ENCODE measurements at regions not wholly inside any gene's neighbourhood (a gene's known extent, or its start where the extent isn't known, plus 50 kb on each side); places are given as distances from the start of the nearest gene placed in this dataset.

GRCh38 chr2:49459314-49459993 lies 305.1 kb upstream of the FSHR start:
- TF ChIP-seq CTCF (IDR thresholded peaks at IDR 0.05; ENCODE audit: insufficient read depth, low read length, poor library complexity, severe bottlenecking): no peak
- DNase-seq (ENCODE audit: extremely low read depth, insufficient read length): no peak
- no peaks in the 10 kb centered on the region for H3K27me3 ChIP-seq (replicated peaks; ENCODE audit: control insufficient read depth, insufficient read depth, low read length)
- H3K4me3 ChIP-seq (replicated peaks; ENCODE audit: low read depth, low read length): no peak overlapping the region
- no peaks in the 10 kb centered on the region for H3K36me3 ChIP-seq (ENCODE audit: control insufficient read depth, insufficient read depth, low read length)

GRCh38 chr2:49444005-49444404 lies 289.7 kb upstream of the FSHR start:
- no peaks in the 10 kb centered on the region for H3K36me3 ChIP-seq (ENCODE audit: control insufficient read depth, insufficient read depth, low read length)
- no peak overlapping the region for H3K4me3 ChIP-seq (replicated peaks; ENCODE audit: low read depth, low read length)
- H3K27me3 ChIP-seq (replicated peaks; ENCODE audit: control insufficient read depth, insufficient read depth, low read length): no peaks in the 10 kb centered on the region
- TF ChIP-seq CTCF (IDR thresholded peaks at IDR 0.05; ENCODE audit: insufficient read depth, low read length, poor library complexity, severe bottlenecking): no peak
- DNase-seq (ENCODE audit: extremely low read depth, insufficient read length): no peak

- no peak for DNase-seq (ENCODE audit: extremely low read depth, insufficient read length)
- Histone ChIP-seq H3K36me3 (ENCODE audit: control insufficient read depth, insufficient read depth, low read length) (no peaks in the 10 kb centered on the region), H3K4me3 (replicated peaks; ENCODE audit: low read depth, low read length) (no peak overlapping the region), H3K27me3 (replicated peaks; ENCODE audit: control insufficient read depth, insufficient read depth, low read length) (no peaks in the 10 kb centered on the region)
- no peak for TF ChIP-seq CTCF (IDR thresholded peaks at IDR 0.05; ENCODE audit: insufficient read depth, low read length, poor library complexity, severe bottlenecking)
These were observed 272.7 kb upstream of the FSHR start for GRCh38 chr2:49426996-49427395.

- H3K36me3 ChIP-seq (ENCODE audit: control insufficient read depth, insufficient read depth, low read length): no peaks in the 10 kb centered on the region
- no peak for TF ChIP-seq CTCF (IDR thresholded peaks at IDR 0.05; ENCODE audit: insufficient read depth, low read length, poor library complexity, severe bottlenecking)
These were observed 261.9 kb upstream of the FSHR start for GRCh38 chr2:49416252-49416651.

DNA sequence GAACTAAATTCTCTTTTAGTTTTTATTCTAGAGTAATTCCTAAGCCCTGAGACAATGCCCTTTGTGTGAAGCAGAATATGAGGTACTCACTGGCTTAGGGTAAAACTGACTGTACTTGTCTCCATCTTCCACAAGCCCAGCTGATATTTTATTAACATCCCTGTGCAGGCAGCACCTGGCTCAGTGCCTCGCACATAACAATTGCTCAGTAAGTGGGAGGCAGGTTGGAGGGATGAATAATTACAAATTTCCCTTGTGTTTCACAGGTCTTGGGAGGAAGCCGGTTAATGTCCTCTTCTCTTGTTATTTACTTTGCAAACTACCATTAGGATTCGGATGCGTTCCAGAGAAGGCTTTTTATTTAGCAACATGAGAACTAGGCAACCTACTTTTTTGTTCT lies 249.8 kb upstream of the FSHR start:
- TF ChIP-seq CTCF (IDR thresholded peaks at IDR 0.05; ENCODE audit: insufficient read depth, low read length, poor library complexity, severe bottlenecking): no peak
- Histone ChIP-seq H3K36me3 (ENCODE audit: control insufficient read depth, insufficient read depth, low read length) (no peaks in the 10 kb centered on the region), H3K27me3 (replicated peaks; ENCODE audit: control insufficient read depth, insufficient read depth, low read length) (no peaks in the 10 kb centered on the region), H3K4me3 (replicated peaks; ENCODE audit: low read depth, low read length) (no peak overlapping the region)
- DNase-seq (ENCODE audit: extremely low read depth, insufficient read length): no peak

More at GRCh38 chr2:49416252-49416651, 261.9 kb upstream of the FSHR start:
- no peak for DNase-seq (ENCODE audit: extremely low read depth, insufficient read length)
- no peaks in the 10 kb centered on the region for H3K27me3 ChIP-seq (replicated peaks; ENCODE audit: control insufficient read depth, insufficient read depth, low read length)
- no peak overlapping the region for H3K4me3 ChIP-seq (replicated peaks; ENCODE audit: low read depth, low read length)

DNA sequence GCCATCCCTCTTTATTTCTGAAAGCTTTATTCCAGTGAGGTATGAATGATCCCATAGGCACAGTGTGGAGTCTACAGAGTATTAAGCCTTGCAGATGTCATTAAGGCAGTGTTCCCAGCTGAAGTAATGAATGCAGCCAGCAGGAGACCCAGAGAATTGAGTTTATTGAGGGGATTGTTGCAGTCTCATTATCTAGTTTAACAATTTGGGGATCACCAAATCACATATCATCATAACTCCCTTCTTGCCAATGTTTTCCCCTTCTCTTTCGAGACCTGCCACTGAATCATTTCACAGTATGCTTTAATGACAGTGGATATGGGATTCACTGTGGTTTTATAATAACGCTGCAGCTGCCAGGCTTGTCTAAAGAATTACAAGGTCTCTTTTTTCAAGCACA lies 249.3 kb upstream of the FSHR start:
- TF ChIP-seq CTCF (IDR thresholded peaks at IDR 0.05; ENCODE audit: insufficient read depth, low read length, poor library complexity, severe bottlenecking): no peak
- Histone ChIP-seq H3K27me3 (replicated peaks; ENCODE audit: control insufficient read depth, insufficient read depth, low read length) (no peaks in the 10 kb centered on the region), H3K36me3 (ENCODE audit: control insufficient read depth, insufficient read depth, low read length) (no peaks in the 10 kb centered on the region), H3K4me3 (replicated peaks; ENCODE audit: low read depth, low read length) (no peak overlapping the region)
- no peak for DNase-seq (ENCODE audit: extremely low read depth, insufficient read length)

Data from GM06990 (cell line).